ENCODE measurements at regions not wholly inside any gene's neighbourhood (a gene's known extent, or its start where the extent isn't known, plus 50 kb on each side); places are given as distances from the start of the nearest gene placed in this dataset.

DNA sequence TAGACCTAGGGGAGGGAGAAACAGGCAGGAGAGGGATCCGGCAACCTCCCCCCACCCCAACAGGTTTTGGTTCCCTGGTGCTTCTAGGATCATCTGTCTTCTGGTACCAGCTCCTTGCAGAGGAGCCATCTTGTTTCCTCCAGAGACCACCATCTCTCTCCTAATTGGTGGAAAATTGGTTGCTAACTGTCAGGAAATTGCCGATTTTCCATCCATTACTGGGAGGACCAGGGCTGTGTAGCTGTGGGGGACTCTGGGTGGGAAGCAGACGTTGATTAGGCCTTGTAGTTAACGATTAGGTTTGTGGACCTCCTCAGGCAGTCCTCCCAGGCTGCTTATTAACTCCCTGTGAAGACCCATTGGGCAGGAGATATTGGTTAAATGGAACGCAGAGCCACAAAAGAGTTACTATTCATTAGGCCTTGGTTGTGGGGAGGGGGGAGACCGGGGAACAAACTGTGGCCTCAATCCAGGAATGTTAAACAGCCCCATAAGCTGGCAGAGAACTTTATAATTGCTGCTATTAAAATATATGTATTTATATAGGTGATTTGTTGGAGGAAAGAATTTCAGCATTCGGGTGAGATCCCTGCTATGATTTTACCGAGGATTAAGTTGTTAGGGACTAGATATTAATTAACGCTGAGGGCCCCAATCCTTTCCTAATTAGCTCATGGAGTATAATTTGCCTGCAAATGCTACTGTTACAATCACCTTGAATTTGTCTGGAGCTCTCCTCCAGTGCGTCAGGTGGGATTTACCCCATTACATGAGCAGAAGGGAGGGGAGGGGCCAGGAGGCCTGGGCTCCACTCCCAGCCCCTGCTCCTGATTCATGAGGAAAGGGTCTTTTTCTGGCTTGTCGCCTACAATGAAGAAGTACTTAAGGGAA, 61.2 kb upstream of the TRABD2B start:
- no peak for DNase-seq (ENCODE audit: low spot score)
- Mint-ChIP-seq H3K4me3 (ENCODE audit: low read depth) (no peak overlapping the region), H3K4me1 (ENCODE audit: low read depth) (no peaks in the 10 kb centered on the region), H3K9me3 (no peaks in the 10 kb centered on the region), H3K36me3 (ENCODE audit: low read depth) (no peaks in the 10 kb centered on the region), H3K27ac (no peak overlapping the region), H3K27me3 (ENCODE audit: low read depth) (no peaks in the 10 kb centered on the region)
- intact Hi-C loops (cut with micrococcal nuclease) = no loop called here

DNA sequence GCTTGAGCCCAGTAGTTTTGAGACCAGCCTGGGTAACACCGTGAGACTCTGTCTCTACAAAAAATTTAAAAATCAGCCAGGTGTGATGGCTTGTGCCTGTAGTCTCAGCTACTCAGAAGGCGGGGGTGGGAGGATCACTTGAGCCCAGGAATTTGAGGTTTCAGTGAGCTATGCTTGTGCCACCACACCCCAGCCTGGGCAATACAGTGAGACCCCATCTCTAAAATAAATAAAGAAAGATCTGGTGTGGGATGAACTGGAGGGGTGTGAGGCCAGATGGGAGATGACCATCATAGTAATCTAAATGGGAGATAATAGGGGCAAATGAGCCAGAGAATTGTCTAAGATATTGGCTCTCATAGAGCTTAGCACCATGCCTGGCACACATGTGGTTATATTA, 60.1 kb upstream of the TRABD2B start:
- H3K27me3 Mint-ChIP-seq (ENCODE audit: low read depth) = no peaks in the 10 kb centered on the region
- intact Hi-C loops (cut with micrococcal nuclease) = no loop called here
- H3K4me1 Mint-ChIP-seq (ENCODE audit: low read depth) = no peaks in the 10 kb centered on the region
- H3K36me3 Mint-ChIP-seq (ENCODE audit: low read depth) = no peaks in the 10 kb centered on the region
- no peak overlapping the region for H3K4me3 Mint-ChIP-seq (ENCODE audit: low read depth)
- DNase-seq (ENCODE audit: low spot score) = no peak
- no peak overlapping the region for H3K27ac Mint-ChIP-seq
- no peaks in the 10 kb centered on the region for H3K9me3 Mint-ChIP-seq

DNA sequence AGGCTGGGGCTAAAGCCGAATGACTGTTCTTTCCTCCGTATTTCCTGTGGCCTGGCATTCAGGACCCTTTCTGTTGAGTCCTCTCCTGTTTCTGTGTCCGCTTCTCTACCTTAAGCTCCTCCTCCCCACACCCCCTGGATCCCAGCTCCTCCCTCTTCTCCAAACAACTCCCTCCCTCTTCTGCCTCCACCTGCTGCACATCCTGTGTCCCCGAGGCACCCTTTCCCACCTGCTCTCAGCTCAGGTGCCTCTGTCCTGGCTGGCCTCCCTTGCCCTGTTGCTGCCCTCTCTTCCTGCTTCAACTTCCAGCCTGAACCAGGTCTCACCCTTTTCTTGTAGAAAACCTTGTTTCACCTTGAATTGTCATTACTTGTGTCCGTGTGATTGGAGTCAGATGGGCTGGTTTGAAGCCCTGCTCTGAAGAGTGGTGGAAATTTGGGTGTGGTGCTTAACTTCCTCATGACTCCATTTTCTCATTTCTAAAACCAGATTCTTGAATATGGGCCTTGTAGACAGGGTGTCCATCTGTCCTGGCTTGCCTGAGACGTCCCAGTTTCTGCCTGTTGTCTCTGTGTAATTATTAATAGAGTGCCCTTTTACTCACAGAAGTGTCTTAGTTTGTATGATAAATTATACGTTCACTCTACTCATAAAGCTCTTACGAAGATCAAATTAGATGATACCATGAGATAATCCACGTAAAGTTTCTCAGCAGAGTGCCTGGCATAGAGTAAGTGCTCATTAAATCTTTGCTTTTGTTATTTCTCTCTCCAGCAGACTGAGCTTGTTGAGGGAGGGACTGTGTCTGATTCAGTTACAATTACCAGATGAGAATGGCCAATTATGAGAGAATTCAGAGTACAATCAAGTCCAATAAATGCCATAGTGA, 58.9 kb upstream of the TRABD2B start:
- H3K27me3 Mint-ChIP-seq (ENCODE audit: low read depth) = no peaks in the 10 kb centered on the region
- no peak overlapping the region for H3K4me3 Mint-ChIP-seq (ENCODE audit: low read depth)
- H3K9me3 Mint-ChIP-seq = no peaks in the 10 kb centered on the region
- DNase-seq (ENCODE audit: low spot score) = no peak
- intact Hi-C loops (cut with micrococcal nuclease) = no loop called here
- no peaks in the 10 kb centered on the region for H3K4me1 Mint-ChIP-seq (ENCODE audit: low read depth)
- H3K27ac Mint-ChIP-seq = no peak overlapping the region
- H3K36me3 Mint-ChIP-seq (ENCODE audit: low read depth) = no peaks in the 10 kb centered on the region

DNA sequence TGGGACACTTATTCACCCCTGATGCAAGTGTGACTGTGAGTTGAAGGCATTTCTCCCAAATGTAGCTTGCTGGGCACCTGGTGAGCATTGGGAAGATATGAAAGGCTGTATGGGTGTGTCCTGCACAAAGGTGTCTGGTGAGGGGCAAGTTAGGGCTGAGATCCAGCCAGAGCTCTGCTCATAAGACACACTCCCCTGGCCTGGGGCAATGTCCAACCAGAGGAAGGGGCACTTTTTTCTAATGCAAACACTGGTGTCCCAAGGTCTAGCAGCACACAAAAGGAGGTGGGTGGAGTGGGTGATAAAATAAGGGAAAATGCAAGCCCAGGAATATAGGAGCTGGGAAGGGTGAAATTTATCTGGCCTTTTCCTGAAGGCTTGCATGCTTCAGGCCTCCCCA, 57.0 kb upstream of the TRABD2B start:
- Mint-ChIP-seq H3K36me3 (ENCODE audit: low read depth) (no peaks in the 10 kb centered on the region), H3K9me3 (no peaks in the 10 kb centered on the region), H3K4me1 (ENCODE audit: low read depth) (no peaks in the 10 kb centered on the region), H3K27me3 (ENCODE audit: low read depth) (no peaks in the 10 kb centered on the region), H3K4me3 (ENCODE audit: low read depth) (no peak overlapping the region), H3K27ac (no peak overlapping the region)
- intact Hi-C loops (cut with micrococcal nuclease) = no loop called here
- DNase-seq (ENCODE audit: low spot score) = no peak

DNA sequence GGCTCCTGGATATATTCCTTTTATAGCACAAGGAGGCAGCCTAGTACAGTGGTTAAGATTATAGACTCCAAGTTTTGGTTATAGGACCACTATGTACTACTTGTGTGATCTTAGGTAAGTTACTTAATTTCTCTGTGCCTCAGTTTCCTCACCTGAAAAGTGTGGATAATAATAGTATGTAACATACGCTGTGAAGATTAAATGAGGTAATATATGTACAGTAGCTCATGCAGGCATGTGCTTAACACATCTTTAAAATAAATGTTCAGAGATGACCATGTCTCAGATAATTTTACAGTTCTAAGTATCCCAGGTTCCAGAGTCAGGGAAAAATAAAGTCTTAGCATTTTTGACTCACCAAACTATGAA, 55.7 kb upstream of the TRABD2B start:
- H3K27ac Mint-ChIP-seq = no peak overlapping the region
- no peaks in the 10 kb centered on the region for H3K36me3 Mint-ChIP-seq (ENCODE audit: low read depth)
- H3K4me1 Mint-ChIP-seq (ENCODE audit: low read depth) = no peaks in the 10 kb centered on the region
- no peak for DNase-seq (ENCODE audit: low spot score)
- H3K9me3 Mint-ChIP-seq = no peaks in the 10 kb centered on the region
- no peaks in the 10 kb centered on the region for H3K27me3 Mint-ChIP-seq (ENCODE audit: low read depth)
- no peak overlapping the region for H3K4me3 Mint-ChIP-seq (ENCODE audit: low read depth)
- intact Hi-C loops (cut with micrococcal nuclease) = no loop called here

DNA sequence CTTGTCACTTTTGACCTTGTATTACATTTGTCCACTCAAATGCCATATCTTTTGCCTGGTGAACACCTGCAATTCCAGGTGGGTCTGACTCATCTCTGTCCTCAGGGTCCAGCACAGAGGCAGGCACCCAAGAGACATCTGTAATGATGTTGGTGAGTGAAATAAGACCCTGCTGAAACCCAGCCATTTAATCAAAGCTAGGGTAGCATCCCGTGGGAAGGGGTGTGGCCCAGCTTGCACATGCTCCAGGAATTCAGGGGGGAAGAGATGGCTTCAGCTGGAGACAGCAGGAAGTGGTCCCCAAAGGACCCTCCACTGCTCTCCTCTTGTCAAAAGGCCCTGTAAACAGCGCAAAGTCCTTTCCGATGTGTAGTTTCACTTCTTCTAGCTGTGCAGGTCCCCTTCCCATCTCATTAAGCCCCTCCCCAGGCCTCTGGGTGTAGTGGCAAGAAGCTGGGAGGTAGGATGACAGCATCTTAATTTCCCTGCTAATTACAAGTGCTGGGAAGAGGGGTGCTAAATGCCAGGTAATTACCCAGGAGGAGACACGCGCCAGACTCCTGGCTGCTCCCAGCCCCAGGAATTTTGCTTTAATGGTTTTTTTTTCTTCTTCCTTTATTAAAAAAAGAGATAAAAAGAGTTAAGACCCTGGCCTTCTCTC, 54.4 kb upstream of the TRABD2B start:
- no peaks in the 10 kb centered on the region for H3K9me3 Mint-ChIP-seq
- H3K27me3 Mint-ChIP-seq (ENCODE audit: low read depth) = no peaks in the 10 kb centered on the region
- no peaks in the 10 kb centered on the region for H3K4me1 Mint-ChIP-seq (ENCODE audit: low read depth)
- intact Hi-C loops (cut with micrococcal nuclease) = no loop called here
- H3K36me3 Mint-ChIP-seq (ENCODE audit: low read depth) = no peaks in the 10 kb centered on the region
- no peak overlapping the region for H3K27ac Mint-ChIP-seq
- no peak overlapping the region for H3K4me3 Mint-ChIP-seq (ENCODE audit: low read depth)
- no peak for DNase-seq (ENCODE audit: low spot score)

DNA sequence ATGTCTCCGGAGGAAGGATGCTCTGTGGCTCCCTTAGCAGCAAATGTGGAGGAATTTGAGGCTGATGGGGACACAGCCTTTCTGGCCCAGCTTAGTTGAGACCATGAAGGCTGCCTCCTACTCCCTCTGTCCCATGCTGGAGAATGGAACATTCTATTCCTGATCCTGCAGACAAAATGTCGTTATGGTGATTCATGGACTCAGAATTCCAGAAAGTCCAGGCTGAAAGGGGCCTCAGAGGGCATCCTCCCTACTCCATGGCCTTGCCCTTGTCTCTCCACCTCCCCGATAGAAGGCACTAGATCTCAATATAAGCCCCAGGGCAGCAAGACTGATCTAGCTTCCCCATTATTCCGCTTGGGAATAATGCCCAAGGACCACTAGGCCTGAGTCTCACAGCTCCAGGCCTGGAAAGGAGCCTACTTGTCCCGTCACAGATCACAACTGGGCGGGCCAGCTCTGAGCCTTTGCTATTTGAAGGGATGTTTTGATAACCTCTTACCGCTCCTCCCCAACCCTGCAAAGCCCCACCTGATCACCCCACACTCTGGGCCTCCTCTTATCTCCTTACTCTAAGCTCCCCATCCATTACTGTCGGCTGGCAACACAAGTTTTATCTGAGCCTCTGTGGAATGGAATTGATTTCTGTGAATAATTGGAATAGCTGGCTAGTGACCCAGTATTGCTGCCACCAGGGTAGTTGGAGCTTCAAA, 52.8 kb upstream of the TRABD2B start:
- no peak overlapping the region for H3K4me3 Mint-ChIP-seq (ENCODE audit: low read depth)
- H3K36me3 Mint-ChIP-seq (ENCODE audit: low read depth) = no peaks in the 10 kb centered on the region
- intact Hi-C loops (cut with micrococcal nuclease) = no loop called here

DNA sequence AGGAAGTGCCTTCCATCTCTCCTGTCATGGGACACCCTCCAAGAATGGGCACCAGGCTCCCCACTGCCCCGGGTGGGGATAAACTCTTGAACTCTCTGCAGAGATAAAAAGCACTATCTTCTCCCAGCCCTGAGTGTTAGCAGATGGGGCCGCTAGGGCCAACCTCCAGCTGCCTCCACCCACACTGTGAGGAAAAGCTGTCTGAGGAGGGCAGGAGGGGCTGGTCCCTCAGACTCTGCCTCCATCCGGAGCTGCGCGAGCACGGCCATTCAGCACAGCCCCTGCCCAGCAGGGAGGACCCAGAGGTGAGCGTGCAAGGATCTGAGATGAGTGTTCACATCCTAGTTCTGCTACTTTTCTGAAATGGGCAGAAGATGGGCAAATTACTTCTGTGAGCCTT, 51.8 kb upstream of the TRABD2B start:
- DNase-seq (ENCODE audit: low spot score) = no peak
- H3K9me3 Mint-ChIP-seq = no peaks in the 10 kb centered on the region
- no peaks in the 10 kb centered on the region for H3K4me1 Mint-ChIP-seq (ENCODE audit: low read depth)
- no peak overlapping the region for H3K4me3 Mint-ChIP-seq (ENCODE audit: low read depth)
- no peaks in the 10 kb centered on the region for H3K27me3 Mint-ChIP-seq (ENCODE audit: low read depth)
- no peaks in the 10 kb centered on the region for H3K36me3 Mint-ChIP-seq (ENCODE audit: low read depth)
- intact Hi-C loops (cut with micrococcal nuclease) = no loop called here
- H3K27ac Mint-ChIP-seq = no peak overlapping the region

More for the DNA sequence above, 52.8 kb upstream of the TRABD2B start:
- H3K27ac Mint-ChIP-seq = no peak overlapping the region
- H3K4me1 Mint-ChIP-seq (ENCODE audit: low read depth) = no peaks in the 10 kb centered on the region
- DNase-seq (ENCODE audit: low spot score) = no peak
- H3K27me3 Mint-ChIP-seq (ENCODE audit: low read depth) = no peaks in the 10 kb centered on the region
- no peaks in the 10 kb centered on the region for H3K9me3 Mint-ChIP-seq

DNA sequence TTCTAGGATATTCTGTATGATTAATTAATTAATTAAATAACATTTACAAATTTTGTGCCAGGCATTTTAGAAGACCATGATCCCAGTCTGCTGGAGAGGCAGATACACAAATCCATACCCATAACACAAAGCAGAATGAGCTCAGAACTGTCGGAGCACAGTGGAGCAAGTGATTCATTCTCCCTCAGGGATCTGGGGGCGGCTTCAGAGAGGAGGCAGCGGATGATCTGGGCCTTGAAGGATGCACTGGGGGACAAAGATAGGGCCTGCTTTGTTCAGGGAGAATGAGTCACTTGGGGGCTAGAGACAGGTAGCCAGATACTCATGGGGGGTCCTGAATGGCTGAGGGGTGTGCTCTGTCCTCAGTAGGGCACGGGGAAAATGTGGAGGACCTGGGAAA, 50.9 kb upstream of the TRABD2B start:
- DNase-seq (ENCODE audit: low spot score) = no peak
- H3K9me3 Mint-ChIP-seq = no peaks in the 10 kb centered on the region
- no peaks in the 10 kb centered on the region for H3K4me1 Mint-ChIP-seq (ENCODE audit: low read depth)
- intact Hi-C loops (cut with micrococcal nuclease) = no loop called here
- H3K27ac Mint-ChIP-seq = no peak overlapping the region
- H3K27me3 Mint-ChIP-seq (ENCODE audit: low read depth) = no peaks in the 10 kb centered on the region
- no peak overlapping the region for H3K4me3 Mint-ChIP-seq (ENCODE audit: low read depth)
- H3K36me3 Mint-ChIP-seq (ENCODE audit: low read depth) = no peaks in the 10 kb centered on the region

DNA sequence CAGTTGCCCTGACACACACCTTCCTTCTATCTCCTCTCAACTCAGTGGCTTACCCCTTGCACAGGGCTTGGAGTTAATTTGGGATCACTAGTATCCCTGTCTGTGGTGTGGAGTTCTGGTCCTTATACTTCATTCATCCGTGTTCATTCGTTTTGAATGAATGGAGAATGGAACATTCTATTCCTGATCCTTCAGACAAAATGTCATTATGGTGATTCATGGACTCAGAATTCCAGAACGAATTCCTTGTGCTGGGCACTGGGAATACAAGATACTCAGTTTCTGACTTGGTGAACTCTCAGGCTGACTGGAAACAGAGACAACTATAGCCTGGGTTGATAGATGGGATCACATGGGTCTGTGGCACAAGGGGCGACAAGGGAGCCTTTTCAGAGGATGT, 49.9 kb upstream of the TRABD2B start:
- no peaks in the 10 kb centered on the region for H3K4me1 Mint-ChIP-seq (ENCODE audit: low read depth)
- no peaks in the 10 kb centered on the region for H3K9me3 Mint-ChIP-seq
- intact Hi-C loops (cut with micrococcal nuclease) = no loop called here
- no peaks in the 10 kb centered on the region for H3K36me3 Mint-ChIP-seq (ENCODE audit: low read depth)
- no peak overlapping the region for H3K4me3 Mint-ChIP-seq (ENCODE audit: low read depth)
- no peak overlapping the region for H3K27ac Mint-ChIP-seq
- DNase-seq (ENCODE audit: low spot score) = no peak
- H3K27me3 Mint-ChIP-seq (ENCODE audit: low read depth) = no peaks in the 10 kb centered on the region

Measured in activated T-helper 2 cell treated with anti-CD3 and anti-CD28 coated beads, Interferon-gamma antibody, Interleukin-2, Interleukin-4, amounts not matched to agents 10 μg/mL and 5 μg/mL and 100 μg/mL, durations not matched to agents 14 hours and 24 hours and 36 hours (primary cell).